Stimulated activated CD4-positive, alpha-beta T cell treated with anti-CD3 and anti-CD28 coated beads, Interleukin-4, amount 100 ng/mL, for 48 hours (primary cell): ENCODE measurements at regions not wholly inside any gene's neighbourhood (a gene's known extent, or its start where the extent isn't known, plus 50 kb on each side); places are given as distances from the start of the nearest gene placed in this dataset.
"Not testable (repeated sequence)": the region's sequence is repeated elsewhere in the genome, so short reads cannot be mapped to it uniquely, and the experiment has no call there.

Experiments
- DNase-seq, 2 donors: peaks; one replicate each; pipeline ENCODE4 v3.0.0-alpha.2; 2020; ENCODE audit warnings: low read depth in 2 of 2

GRCh38 chr15:59896663-59897074 is 107.4 kb upstream of the FOXB1 start:
- DNase-seq, result no peak

GRCh38 chr15:59894835-59895234 is 109.3 kb upstream of the FOXB1 start:
- DNase-seq, result no peak

GRCh38 chr15:59892985-59893384 is 111.1 kb upstream of the FOXB1 start:
- DNase-seq, result no peak

- not testable (repeated sequence) for DNase-seq
Observed at GRCh38 chr15:59887870-59888269, 116.2 kb upstream of the FOXB1 start.

- no peak for DNase-seq
Observed at GRCh38 chr15:59887211-59887610, 116.9 kb upstream of the FOXB1 start.

DNA sequence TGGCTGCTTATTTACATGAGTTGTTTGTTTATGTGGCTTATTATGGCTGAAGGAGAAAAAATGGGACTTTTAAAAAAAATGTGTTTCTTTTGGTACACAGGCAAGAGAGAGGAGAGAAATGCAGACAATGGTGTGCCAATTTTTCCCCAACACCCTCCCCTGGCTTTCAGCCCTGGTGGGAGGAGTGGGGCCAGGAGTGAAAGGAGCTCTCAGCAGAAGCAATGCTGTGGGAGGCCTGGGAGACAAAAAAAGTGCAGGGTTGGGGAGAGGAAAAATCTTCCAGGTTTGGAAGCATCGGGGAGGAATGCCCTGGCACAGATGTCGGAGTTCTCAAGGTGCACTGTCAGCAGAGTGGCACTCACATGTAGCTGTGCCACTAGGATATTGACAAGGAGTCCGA is 117.7 kb upstream of the FOXB1 start:
- no peak for DNase-seq

DNA sequence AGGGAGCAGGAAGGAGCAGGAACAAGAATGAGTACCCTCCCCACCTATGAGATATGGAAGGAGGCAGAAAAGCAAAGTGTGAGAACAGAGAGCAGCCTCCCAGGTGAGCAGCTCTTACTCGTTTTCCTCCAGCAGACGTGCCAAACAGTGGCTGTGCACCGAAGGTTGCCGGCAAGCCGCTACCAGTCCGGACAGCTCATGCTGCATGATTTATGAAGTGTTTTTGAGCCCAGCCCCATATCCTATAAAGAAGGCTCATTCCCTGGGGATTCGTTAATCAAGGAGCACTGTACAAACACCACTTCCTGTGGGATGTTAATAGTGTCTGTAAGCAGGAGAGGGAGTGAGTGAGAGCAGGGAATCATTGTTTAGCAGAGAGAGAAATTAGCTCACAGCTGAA is 118.3 kb upstream of the FOXB1 start:
- no peak for DNase-seq

GRCh38 chr15:59879506-59880265 is 124.4 kb upstream of the FOXB1 start:
- no peak for DNase-seq

GRCh38 chr15:59876140-59876539 is 128.0 kb upstream of the FOXB1 start:
- DNase-seq, result no peak

GRCh38 chr15:59873644-59874272 is 130.4 kb upstream of the FOXB1 start:
- DNase-seq, result no peak

DNA sequence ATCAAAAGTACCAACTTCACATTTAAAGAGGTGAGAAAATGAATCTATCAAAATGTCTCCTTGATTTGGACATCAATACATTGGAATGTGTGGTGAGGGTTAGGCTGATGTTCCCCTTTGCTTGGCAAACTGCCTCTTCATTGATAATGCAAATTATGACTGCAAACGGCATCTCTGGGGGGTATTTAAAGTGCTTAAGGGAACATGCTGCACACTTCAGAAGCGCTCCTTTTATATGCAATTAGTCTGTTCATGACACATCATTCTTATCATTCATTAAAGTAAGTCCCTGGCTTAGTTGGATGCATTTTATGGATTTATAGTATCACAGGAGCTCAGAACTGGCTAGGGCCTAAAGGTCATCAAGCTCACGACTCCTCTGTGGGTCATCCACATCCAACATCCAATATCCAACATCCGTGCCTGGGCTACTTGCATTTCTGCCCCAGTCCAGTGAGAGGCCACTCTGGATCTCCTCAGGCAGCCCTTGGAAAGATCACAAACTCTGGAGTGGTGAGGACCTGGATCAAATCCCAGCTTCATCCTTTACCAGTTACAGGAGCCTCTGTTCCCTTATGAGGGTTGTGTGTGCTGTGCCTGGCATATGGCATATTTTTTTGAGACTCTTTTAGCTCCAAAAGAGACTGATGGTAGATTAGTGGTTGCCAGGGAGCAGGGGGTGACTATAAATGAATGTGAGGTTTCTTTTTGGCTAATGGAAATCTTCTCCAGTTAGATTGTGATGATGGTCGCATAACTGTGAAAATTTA is 136.8 kb upstream of the FOXB1 start:
- DNase-seq, result no peak

DNA sequence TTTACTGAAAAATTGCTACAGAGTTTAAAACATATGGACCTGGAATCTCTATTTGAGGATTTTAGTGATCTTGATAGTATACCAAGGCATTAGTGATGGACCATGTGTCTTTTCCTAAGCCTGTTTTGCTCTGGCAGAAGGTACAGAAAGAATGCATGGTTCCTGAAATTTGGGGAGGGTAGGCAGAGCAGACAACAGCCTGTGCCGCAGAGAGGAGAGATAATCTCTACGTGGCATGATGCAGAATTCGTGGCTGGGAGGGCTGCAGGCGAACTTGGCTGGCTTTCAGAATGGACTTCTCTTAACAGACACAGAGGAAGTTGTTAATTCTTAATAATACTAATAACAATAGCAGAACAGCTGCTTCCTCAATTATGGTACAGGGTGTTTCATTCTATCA is 137.5 kb upstream of the FOXB1 start:
- no peak for DNase-seq

DNA sequence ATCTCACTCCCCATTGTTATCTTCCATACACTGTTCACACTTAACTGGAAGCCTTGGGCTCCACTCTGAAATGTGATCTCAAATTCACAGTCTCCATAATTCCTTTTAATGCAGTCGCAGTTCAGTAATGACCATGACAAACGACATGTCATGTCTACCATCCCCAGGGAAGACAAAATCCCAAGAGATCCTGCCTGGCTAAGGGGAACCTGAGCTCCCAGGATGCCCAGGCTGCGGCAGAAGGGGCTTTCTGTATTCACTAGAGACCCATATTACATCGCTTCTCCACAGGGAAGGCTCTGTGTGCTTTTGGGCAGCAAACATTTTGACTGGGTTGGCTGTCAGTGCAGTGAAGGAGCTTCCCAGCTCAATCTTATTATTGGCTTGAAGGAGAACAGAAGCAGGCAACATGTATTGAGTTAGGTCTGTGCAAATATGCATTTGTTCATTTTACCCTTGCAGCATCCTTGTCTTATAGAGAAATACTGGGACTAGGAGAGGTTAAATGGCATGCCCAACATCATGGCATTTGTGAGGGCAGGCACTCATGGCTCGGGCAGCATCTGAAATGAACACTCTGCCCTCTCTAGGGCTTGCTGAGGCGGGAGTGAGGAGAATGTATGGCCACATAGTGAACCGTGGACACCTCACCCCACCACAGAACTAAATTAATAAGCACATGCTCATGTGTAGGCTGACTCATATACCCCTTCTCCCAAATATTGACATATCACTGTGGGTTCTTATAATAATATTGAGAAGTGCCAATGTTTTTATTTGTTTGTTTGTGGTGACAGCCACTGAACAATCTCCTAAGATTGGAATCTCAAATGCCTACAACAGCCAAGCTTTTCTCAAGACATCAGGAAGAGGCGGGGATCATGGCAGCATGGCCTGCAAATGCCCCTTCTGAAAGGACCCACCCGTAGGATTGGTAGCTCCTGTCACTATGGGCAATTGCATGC is 141.6 kb upstream of the FOXB1 start:
- DNase-seq, result no peak

DNA sequence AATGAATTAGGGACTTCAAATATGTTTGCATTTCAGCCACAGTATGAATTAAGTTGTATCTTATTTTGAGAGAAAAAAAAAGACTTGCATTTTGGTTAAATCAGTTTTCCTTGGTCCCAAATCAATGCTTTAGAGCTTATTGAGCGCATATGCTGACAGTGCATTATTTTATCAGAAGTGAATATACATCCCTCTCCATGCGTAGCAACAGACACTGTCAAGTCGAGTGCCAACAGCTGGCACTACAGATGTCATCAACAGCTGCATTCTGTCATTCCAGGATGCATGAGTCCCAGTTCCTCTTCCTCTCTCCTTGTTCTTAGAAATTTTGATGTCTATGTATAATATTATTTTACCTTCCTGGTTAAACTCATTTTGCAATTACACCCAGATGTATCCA is 156.1 kb upstream of the FOXB1 start:
- no peak for DNase-seq

- DNase-seq, result no peak
Observed at GRCh38 chr15:59845942-59846499, 156.9 kb upstream of the BNIP2 start.

- DNase-seq, result no peak
Observed at GRCh38 chr15:59843609-59844008, 154.5 kb upstream of the BNIP2 start.

DNA sequence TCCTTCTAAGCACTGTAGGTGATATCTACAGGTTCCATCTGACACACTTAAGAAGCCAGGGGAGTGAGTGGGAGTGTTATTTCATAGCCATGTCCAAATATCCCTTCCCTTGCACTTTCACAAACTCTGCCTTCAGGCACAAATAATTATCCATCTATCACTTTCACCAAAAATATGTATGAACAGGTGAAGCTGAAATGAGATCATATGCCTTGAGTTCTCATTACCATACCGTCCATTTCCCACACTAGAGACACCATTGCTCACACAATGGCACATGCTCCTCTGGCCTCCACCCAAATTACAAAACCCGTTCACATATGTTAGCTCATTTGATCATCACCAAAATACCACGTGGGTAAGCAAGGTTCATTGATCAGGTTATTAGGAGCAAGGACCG is 151.9 kb upstream of the BNIP2 start:
- DNase-seq, result no peak

- DNase-seq, result no peak
Observed at GRCh38 chr15:59839906-59840305, 150.8 kb upstream of the BNIP2 start.

DNA sequence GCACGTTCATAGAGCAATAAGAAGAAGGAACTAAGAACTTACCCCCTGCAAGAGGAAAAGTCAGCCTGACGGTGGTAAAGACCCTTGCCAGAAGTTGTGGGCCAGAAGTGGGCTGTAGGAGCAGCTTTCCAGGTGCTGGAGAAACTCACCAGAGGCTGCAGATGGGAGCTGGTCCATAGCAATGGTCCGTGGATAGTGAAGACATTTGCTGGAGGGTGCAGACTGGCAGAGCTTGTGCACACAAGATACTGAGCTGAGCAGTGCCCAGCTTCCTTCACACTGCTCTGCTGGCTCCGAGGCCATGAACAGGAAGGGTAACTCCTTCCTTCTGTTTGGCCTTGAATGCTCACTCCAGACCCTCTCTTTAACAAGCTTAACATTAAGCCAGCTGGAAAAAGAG is 149.8 kb upstream of the BNIP2 start:
- DNase-seq, result no peak

DNA sequence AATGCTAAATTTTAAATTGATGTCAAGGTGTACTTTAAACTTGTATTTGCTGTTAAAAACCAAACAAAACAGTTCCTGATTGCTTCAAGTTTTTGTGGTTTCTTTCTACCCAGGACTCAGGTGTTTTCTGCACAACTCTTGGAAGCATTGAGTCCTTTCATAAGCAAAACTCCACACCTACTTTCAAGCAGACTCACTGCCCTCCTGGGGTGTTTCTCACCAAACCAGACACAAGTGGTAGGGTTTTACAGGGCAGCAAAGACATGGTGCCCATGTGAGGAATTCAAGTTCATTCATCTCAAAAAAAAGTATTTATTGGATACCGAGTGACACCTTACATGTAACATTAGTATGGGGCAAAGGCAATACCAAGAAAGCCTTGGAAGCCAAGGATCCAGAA is 146.7 kb upstream of the BNIP2 start:
- no peak for DNase-seq

DNA sequence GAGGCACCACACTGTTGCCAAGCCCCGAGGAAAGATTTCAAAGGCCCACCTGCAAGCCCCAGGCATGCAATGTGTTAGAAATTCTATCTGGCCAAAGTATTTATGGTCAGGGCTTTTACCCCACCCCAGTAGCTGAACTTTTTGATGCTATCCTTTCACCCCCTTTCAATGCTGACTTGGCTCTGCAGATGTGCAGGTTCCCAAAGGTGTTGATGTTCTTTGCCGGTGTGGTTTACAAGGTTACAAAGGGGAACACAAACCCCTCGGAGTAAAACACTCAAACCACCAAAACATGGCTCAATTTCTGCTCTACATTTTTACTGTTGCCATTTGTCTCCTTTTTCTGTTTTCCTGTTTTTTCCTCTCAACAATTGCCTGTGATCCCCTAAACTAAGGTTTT is 145.4 kb upstream of the BNIP2 start:
- no peak for DNase-seq
